Fibroblast of mammary gland (primary cell): ENCODE measurements at regions not wholly inside any gene's neighbourhood (a gene's known extent, or its start where the extent isn't known, plus 50 kb on each side); places are given as distances from the start of the nearest gene placed in this dataset.

Experiments
- DNase-seq: peaks from one replicate; pipeline ENCODE4 v3.0.0-alpha.2; 2010; ENCODE audit warnings: low read depth
- H3K4me3 ChIP-seq: 2 replicates; pipeline ENCODE4 v1.5.1; 2011; ENCODE audit warnings: low read depth, mild to moderate bottlenecking, low read length, moderate library complexity; ENCODE audit not compliant: control insufficient read depth
- CTCF ChIP-seq: conservative IDR thresholded peaks from 2 replicates; pipeline ENCODE4 v1.5.1; 2011; ENCODE audit warnings: low read depth, low read length, inconsistent platforms; ENCODE audit not compliant: control insufficient read depth, insufficient read depth

GRCh38 chr7:47202146-47202783, 379.6 kb downstream of the TNS3 start:
- H3K4me3 ChIP-seq, result no peak overlapping the region
- DNase-seq, result peak; percentile 25
- no peak for TF ChIP-seq CTCF

- no peak for TF ChIP-seq CTCF
- H3K4me3 ChIP-seq, result no peak overlapping the region
- peak; percentile 46 for DNase-seq
Observed at GRCh38 chr7:47198159-47198558, 383.8 kb downstream of the TNS3 start.

GRCh38 chr7:47197486-47197885, 384.4 kb downstream of the TNS3 start:
- DNase-seq, result no peak
- no peak overlapping the region for H3K4me3 ChIP-seq
- TF ChIP-seq CTCF, result no peak

GRCh38 chr7:47196737-47197136, 385.2 kb downstream of the TNS3 start:
- no peak for TF ChIP-seq CTCF
- no peak overlapping the region for H3K4me3 ChIP-seq
- DNase-seq, result no peak

GRCh38 chr7:47196106-47196645, 385.7 kb downstream of the TNS3 start:
- DNase-seq, result no peak
- no peak for TF ChIP-seq CTCF
- no peak overlapping the region for H3K4me3 ChIP-seq

- H3K4me3 ChIP-seq, result no peak overlapping the region
- TF ChIP-seq CTCF, result peak; percentile 30
- peak; percentile 6 for DNase-seq
Observed at GRCh38 chr7:47195641-47196040, 386.3 kb downstream of the TNS3 start.
